H1 (cell line): ENCODE measurements at regions not wholly inside any gene's neighbourhood (a gene's known extent, or its start where the extent isn't known, plus 50 kb on each side); places are given as distances from the start of the nearest gene placed in this dataset.

Source experiments
- CTCF ChIA-PET: fragments of 300-600 bp; sonication (Branson Sonifier 250); formaldehyde crosslinking; loops from one replicate; lab custom pipeline; 2021; ENCODE audit not compliant: partially characterized antibody; lab: Charles Lee
- POLR2A ChIA-PET: fragments of 300-600 bp; sonication (Branson Sonifier 250); formaldehyde crosslinking; loops from one replicate; lab custom pipeline; 2021; ENCODE audit warnings: inconsistent platforms; ENCODE audit not compliant: partially characterized antibody; lab: Charles Lee
- DNase-seq, 2 experiments: peaks; one replicate each; pipeline versions ENCODE4 v3.0.0 to v3.0.0-alpha.2; 2010 to 2022; ENCODE audit warnings: low spot score in 2 of 2, low read depth in 1 of 2, mixed read lengths in 1 of 2
- FAIRE-seq: peaks from 2 replicates; lab custom pipeline; 2011; peaks lifted over from hg19 to GRCh38; lab: Jason Lieb, UNC
- H2AFZ ChIP-seq: 2 replicates; pipeline ENCODE4 v1.8.1; 2012; ENCODE audit warnings: low read length, inconsistent platforms
- H2AK5ac ChIP-seq: 2 replicates; pipeline ENCODE4 v1.6.1; 2013; ENCODE audit warnings: low read depth, low read length
- H2BK120ac ChIP-seq: replicated peaks from 2 replicates; pipeline ENCODE3; 2013; ENCODE audit warnings: low read depth, low read length, inconsistent platforms
- H2BK12ac ChIP-seq: 2 replicates; pipeline ENCODE4 v1.6.1; 2013; ENCODE audit warnings: low read depth, low read length
- H2BK15ac ChIP-seq: 2 replicates; pipeline ENCODE4 v1.6.1; 2013; ENCODE audit warnings: low read length
- H2BK20ac ChIP-seq: 2 replicates; pipeline ENCODE4 v1.6.1; 2013; ENCODE audit warnings: low read length
- H2BK5ac ChIP-seq: 2 replicates; pipeline ENCODE4 v1.6.1; 2013; ENCODE audit warnings: low read depth, low read length
- H3K14ac ChIP-seq: 2 replicates; pipeline ENCODE4 v1.6.1; 2013; ENCODE audit warnings: inconsistent platforms; ENCODE audit not compliant: insufficient read length
- H3K18ac ChIP-seq: 2 replicates; pipeline ENCODE4 v1.6.1; 2013; ENCODE audit warnings: low read length; ENCODE audit errors: extremely low read depth
- H3K23ac ChIP-seq: 2 replicates; pipeline ENCODE4 v1.6.1; 2013; ENCODE audit warnings: inconsistent platforms; ENCODE audit not compliant: insufficient read length
- H3K23me2 ChIP-seq: 2 replicates; pipeline ENCODE4 v1.6.1; 2013; ENCODE audit warnings: low read depth, low read length
- H3K27ac ChIP-seq: 2 replicates; pipeline ENCODE4 v1.6.1; 2011; ENCODE audit warnings: low read depth, low read length, inconsistent platforms
- H3K27me3 ChIP-seq, 4 experiments: replicated peaks in 1 of 4; 1 replicate in 1 of 4; 2 replicates in 3 of 4; pipeline versions ENCODE4 v1.6.1 to v1.8.1; 2011 to 2013; ENCODE audit warnings: low read length in 3 of 4, mild to moderate bottlenecking in 3 of 4, inconsistent platforms in 2 of 4, mixed read lengths in 2 of 4, moderate library complexity in 1 of 4; ENCODE audit not compliant: control insufficient read depth in 3 of 4, insufficient read depth in 3 of 4; ENCODE audit errors: extremely low read depth in 1 of 4
- H3K36me3 ChIP-seq, 4 experiments: 2 replicates each; pipeline versions ENCODE4 v1.6.1 to v1.8.1; 2011 to 2013; ENCODE audit warnings: mild to moderate bottlenecking in 4 of 4, low read length in 3 of 4, moderate library complexity in 2 of 4, control low read depth in 1 of 4, inconsistent platforms in 1 of 4; ENCODE audit not compliant: insufficient read depth in 4 of 4, control insufficient read depth in 2 of 4
- H3K4ac ChIP-seq: replicated peaks from 2 replicates; pipeline ENCODE3; 2013; ENCODE audit warnings: low read length, low read depth, mixed read lengths, inconsistent platforms; ENCODE audit not compliant: insufficient read length
- H3K4me1 ChIP-seq, 4 experiments: replicated peaks in 1 of 4; 1 replicate in 1 of 4; 2 replicates in 3 of 4; pipeline versions ENCODE4 v1.6.1 to v1.8.1; 2011 to 2013; ENCODE audit warnings: low read length in 3 of 4, inconsistent platforms in 2 of 4, mixed read lengths in 1 of 4; ENCODE audit not compliant: insufficient read depth in 4 of 4, control insufficient read depth in 3 of 4
- H3K4me2 ChIP-seq, 2 experiments: 2 replicates each; pipeline versions ENCODE4 v1.6.1 to v1.8.1; 2011 to 2013; ENCODE audit warnings: low read depth in 2 of 2, low read length in 2 of 2, control low read depth in 1 of 2, inconsistent platforms in 1 of 2, mild to moderate bottlenecking in 1 of 2; ENCODE audit not compliant: insufficient read depth in 1 of 2
- H3K4me3 ChIP-seq, 4 experiments: fragments of 200-600, 300-600 bp in 1 of 4; sonication (generic), shearing (Covaris generic), sonication (Bioruptor Twin) in 1 of 4; 2 replicates each; pipeline versions ENCODE4 v1.5.1 to v1.8.1; 2011 to 2016; ENCODE audit warnings: low read length in 4 of 4, low read depth in 3 of 4, control low read depth in 2 of 4, inconsistent platforms in 2 of 4, mild to moderate bottlenecking in 2 of 4, mixed read lengths in 1 of 4, moderate library complexity in 1 of 4; ENCODE audit not compliant: insufficient read depth in 2 of 4; ENCODE audit errors: extremely low read depth in 1 of 4
- H3K56ac ChIP-seq: replicated peaks from 2 replicates; pipeline ENCODE3; 2013; ENCODE audit warnings: low read depth, mild to moderate bottlenecking, mixed read lengths, low read length, inconsistent platforms; ENCODE audit not compliant: insufficient read length
- H3K79me1 ChIP-seq: 2 replicates; pipeline ENCODE4 v1.6.1; 2013; ENCODE audit warnings: low read depth, low read length, control low read depth
- H3K79me2 ChIP-seq, 2 experiments: 2 replicates each; pipeline versions ENCODE4 v1.6.1 to v1.8.1; 2012 to 2013; ENCODE audit warnings: low read length in 2 of 2, mild to moderate bottlenecking in 2 of 2, inconsistent platforms in 1 of 2; ENCODE audit not compliant: insufficient read depth in 2 of 2, control insufficient read depth in 1 of 2
- H3K9ac ChIP-seq, 4 experiments: replicated peaks in 1 of 4; 1 replicate in 1 of 4; 2 replicates in 3 of 4; pipeline versions ENCODE4 v1.6.1 to v1.8.1; 2011 to 2013; ENCODE audit warnings: low read depth in 3 of 4, low read length in 3 of 4, control low read depth in 2 of 4, mild to moderate bottlenecking in 2 of 4, moderate library complexity in 2 of 4, inconsistent platforms in 1 of 4; ENCODE audit errors: extremely low read depth in 1 of 4
- H3K9me3 ChIP-seq, 2 experiments: 2 replicates each; pipeline versions ENCODE4 v1.6.1 to v1.8.1; 2012 to 2013; ENCODE audit warnings: mild to moderate bottlenecking in 2 of 2, moderate library complexity in 2 of 2, control low read depth in 1 of 2, inconsistent platforms in 1 of 2, low read depth in 1 of 2, low read length in 1 of 2, mixed read lengths in 1 of 2; ENCODE audit not compliant: insufficient read depth in 2 of 2
- H4K20me1 ChIP-seq, 2 experiments: replicated peaks in 1 of 2; 2 replicates each; pipeline versions ENCODE3 to v1.8.1; 2011 to 2013; ENCODE audit warnings: inconsistent platforms in 2 of 2, low read length in 2 of 2, mild to moderate bottlenecking in 1 of 2; ENCODE audit not compliant: insufficient read depth in 2 of 2, control insufficient read depth in 1 of 2
- H4K5ac ChIP-seq: 2 replicates; pipeline ENCODE4 v1.6.1; 2013; ENCODE audit warnings: low read length, low read depth, mixed read lengths, inconsistent platforms; ENCODE audit not compliant: insufficient read length
- H4K8ac ChIP-seq: 2 replicates; pipeline ENCODE4 v1.8.0; 2013; ENCODE audit warnings: mild to moderate bottlenecking, moderate library complexity, low read length, inconsistent platforms; ENCODE audit not compliant: insufficient read depth; ENCODE audit errors: extremely low read depth
- H4K91ac ChIP-seq: replicated peaks from 2 replicates; pipeline ENCODE3; 2013; ENCODE audit warnings: low read length, mixed read lengths, inconsistent platforms; ENCODE audit not compliant: insufficient read length
- TCF12 ChIP-seq: IDR thresholded peaks from 2 replicates; pipeline ENCODE4 v1.6.1; 2011; ENCODE audit warnings: low read depth, mild to moderate bottlenecking, low read length
- WGBS, 2 experiments: shearing (Covaris generic) in 1 of 2; methylation state at CpG; one replicate each; pipeline versions ENCODE4 v1.1.6 to v1.1.7; 2013 to 2015; ENCODE audit warnings: low lambda C conversion rate in 2 of 2, mixed read lengths in 2 of 2, inconsistent platforms in 1 of 2, low coverage in 1 of 2, missing lambda C conversion rate in 1 of 2; ENCODE audit not compliant: insufficient replicate concordance in 2 of 2, insufficient coverage in 1 of 2, insufficient read length in 1 of 2; ENCODE audit errors: extremely low coverage in 1 of 2, missing lambda C conversion rate in 1 of 2; 5-methylcytosine and 5-hydroxymethylcytosine counted together
- TF ChIP-seq, protein P1 (sequence below): IDR thresholded peaks from 2 replicates; pipeline ENCODE4 v1.6.1; 2012; ENCODE audit warnings: inconsistent platforms

DNA sequence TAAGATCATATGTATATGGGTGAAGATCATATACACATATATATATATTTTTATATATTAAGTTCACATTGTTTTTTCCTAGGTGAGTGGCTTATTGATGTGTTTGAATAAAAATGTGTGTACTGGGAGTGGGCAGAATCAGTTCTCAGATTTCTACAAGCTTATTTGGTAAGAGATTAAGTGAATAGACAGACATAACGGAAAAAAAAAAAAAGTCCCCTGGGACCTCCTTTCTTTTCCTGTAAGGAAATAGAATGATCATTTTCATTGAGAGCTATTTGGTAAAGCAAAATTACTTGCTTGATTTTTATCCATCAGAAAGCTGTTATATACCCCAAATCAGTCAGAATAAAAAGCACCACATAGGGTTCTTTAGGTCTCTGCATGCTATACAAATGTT lies 597.7 kb downstream of the PCDH18 start:
- FAIRE-seq: no peak
- Histone ChIP-seq H3K4me1 (no peaks in the 10 kb centered on the region), H3K4me2 (no peak overlapping the region), H3K4ac (no peak overlapping the region), H2BK120ac (no peak overlapping the region), H2AK5ac (no peak overlapping the region), H3K79me1 (no peaks in the 10 kb centered on the region), H3K79me2 (no peaks in the 10 kb centered on the region), H4K8ac (no peak overlapping the region), H2BK15ac (no peak overlapping the region), H2BK20ac (no peak overlapping the region), H3K9ac (no peak overlapping the region), H2AFZ (no peak overlapping the region), H2BK12ac (no peak overlapping the region), H3K23me2 (no peaks in the 10 kb centered on the region), H3K23ac (no peak overlapping the region), H3K27me3 (no peaks in the 10 kb centered on the region), H4K5ac (no peak overlapping the region), H3K36me3 (no peaks in the 10 kb centered on the region), H3K14ac (no peak overlapping the region), H4K91ac (no peak overlapping the region), H3K18ac (no peak overlapping the region), H3K4me3 (no peak overlapping the region), H3K27ac (no peak overlapping the region), H3K56ac (no peak overlapping the region), H2BK5ac (no peak overlapping the region), H4K20me1 (no peaks in the 10 kb centered on the region), H3K9me3 (no peaks in the 10 kb centered on the region)
- ChIA-PET CTCF (interaction anchor here (0.6 kb wide), 1 partner anchor 1643 kb away, joined by 3 read pairs; no protein-coding TSS in a partner anchor), POLR2A (no interaction called here)
- 88% methylated on average over 1 of the region's 1 CpG; no CpG with 5 or more reads in 1 of the 2 experiments for WGBS, 2 experiments
- TF ChIP-seq, protein P1, sequence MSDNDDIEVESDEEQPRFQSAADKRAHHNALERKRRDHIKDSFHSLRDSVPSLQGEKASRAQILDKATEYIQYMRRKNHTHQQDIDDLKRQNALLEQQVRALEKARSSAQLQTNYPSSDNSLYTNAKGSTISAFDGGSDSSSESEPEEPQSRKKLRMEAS: no peak
- TF ChIP-seq TCF12: no peak
- no peak for DNase-seq
